DMS79 (cell line): ENCODE measurements at regions not wholly inside any gene's neighbourhood (a gene's known extent, or its start where the extent isn't known, plus 50 kb on each side); places are given as distances from the start of the nearest gene placed in this dataset.

Experiments used
- DNase-seq: peaks from one replicate; lab custom pipeline; 2025; lab: John Stamatoyannopoulos, UW

GRCh38 chr7:81529785-81530184, 240.1 kb downstream of the HGF start:
- no peak for DNase-seq

- no peak for DNase-seq
Measured at GRCh38 chr7:81527651-81528050, 242.2 kb downstream of the HGF start.

GRCh38 chr7:81526971-81527370, 242.9 kb downstream of the HGF start:
- DNase-seq = no peak

- DNase-seq = no peak
Measured at GRCh38 chr7:81525841-81526240, 244.0 kb downstream of the HGF start.

GRCh38 chr7:81519886-81520285, 250.0 kb downstream of the HGF start:
- no peak for DNase-seq

- no peak for DNase-seq
Measured at GRCh38 chr7:81516898-81517297, 252.9 kb downstream of the HGF start.

- no peak for DNase-seq
Measured at GRCh38 chr7:81515009-81515408, 254.8 kb downstream of the HGF start.

- no peak for DNase-seq
Measured at GRCh38 chr7:81514546-81514945, 255.3 kb downstream of the HGF start.

- no peak for DNase-seq
Measured at GRCh38 chr7:81510122-81510521, 259.7 kb downstream of the HGF start.

- DNase-seq = no peak
Measured at GRCh38 chr7:81507221-81507620, 262.6 kb downstream of the HGF start.

GRCh38 chr7:81506609-81507008, 263.2 kb downstream of the HGF start:
- DNase-seq = no peak

GRCh38 chr7:81503771-81504170, 266.1 kb downstream of the HGF start:
- DNase-seq = no peak

GRCh38 chr7:81503336-81503735, 266.5 kb downstream of the HGF start:
- DNase-seq = no peak

- no peak for DNase-seq
Measured at GRCh38 chr7:81501220-81501619, 268.6 kb downstream of the HGF start.

GRCh38 chr7:81500631-81501030, 269.2 kb downstream of the HGF start:
- DNase-seq = no peak

GRCh38 chr7:81499262-81500116, 270.4 kb downstream of the HGF start:
- DNase-seq = peak; percentile 49

GRCh38 chr7:81498176-81498575, 271.7 kb downstream of the HGF start:
- no peak for DNase-seq

GRCh38 chr7:81492910-81493309, 276.9 kb downstream of the HGF start:
- no peak for DNase-seq

- DNase-seq = no peak
Measured at GRCh38 chr7:81492240-81492639, 277.6 kb downstream of the HGF start.

- peak; percentile 78 for DNase-seq
Measured at GRCh38 chr7:81491573-81491972, 278.3 kb downstream of the HGF start.

- no peak for DNase-seq
Measured at GRCh38 chr7:81488210-81488609, 281.6 kb downstream of the HGF start.

- DNase-seq = no peak
Measured at GRCh38 chr7:81487516-81487915, 282.3 kb downstream of the HGF start.

- DNase-seq = no peak
Measured at GRCh38 chr7:81484261-81484660, 285.6 kb downstream of the HGF start.

GRCh38 chr7:81482600-81483186, 287.2 kb downstream of the HGF start:
- no peak for DNase-seq
